ENCODE measurements at regions not wholly inside any gene's neighbourhood (a gene's known extent, or its start where the extent isn't known, plus 50 kb on each side); places are given as distances from the start of the nearest gene placed in this dataset.
"Not testable (repeated sequence)": the region's sequence is repeated elsewhere in the genome, so short reads cannot be mapped to it uniquely, and the experiment has no call there.

- ChIA-PET RAD21 (ENCODE audit: low non-redundant PET in 1 of 2, low total read pairs in 2 of 2, uncharacterized antibody in 2 of 2, unreplicated experiment in 2 of 2) (no interaction called here), CTCF (no interaction called here), POLR2A (no interaction called here)
- no peaks in the 10 kb centered on the region for H3K9me3 ChIP-seq (ENCODE audit: control insufficient read depth in 1 of 2, insufficient read depth in 1 of 2, low read depth in 1 of 2, low read length in 2 of 2)
- H3K9ac ChIP-seq (ENCODE audit: low read length), result no peak overlapping the region
- TF ChIP-seq ZFX (IDR thresholded peaks at IDR 0.05), result no peak
- TF ChIP-seq FOSL1 (IDR thresholded peaks at IDR 0.05; ENCODE audit: low read depth), result no peak
- TF ChIP-seq JUND (IDR thresholded peaks at IDR 0.05), result no peak
- no peak for TF ChIP-seq SP1 (IDR thresholded peaks at IDR 0.05; ENCODE audit: low read depth)
- no peak for TF ChIP-seq EZH2 (IDR thresholded peaks at IDR 0.05)
- no peak for DNase-seq (ENCODE audit: low read depth, low spot score)
- BruUV-seq (replicated peaks), result no TSS peak
- ATAC-seq, result no peak
- no peaks in the 10 kb centered on the region for H3K4me1 ChIP-seq (ENCODE audit: control insufficient read depth in 1 of 2, insufficient read depth in 2 of 2, low read length in 2 of 2)
- H3K27ac ChIP-seq (ENCODE audit: low read depth, low read length), result no peak overlapping the region
- no peaks in the 10 kb centered on the region for H4K20me1 ChIP-seq (ENCODE audit: insufficient read depth)
- intact Hi-C loops (cut with micrococcal nuclease), result no loop called here
- no peaks in the 10 kb centered on the region for H3K9me2 ChIP-seq (ENCODE audit: insufficient read depth)
- no peak overlapping the region for H3K4me3 ChIP-seq (replicated peaks in 1 of 2; ENCODE audit: low read depth in 1 of 2, low read length in 2 of 2)
- H3K4me2 ChIP-seq (ENCODE audit: low read length), result no peak overlapping the region
- no peaks in the 10 kb centered on the region for H3K36me3 ChIP-seq (ENCODE audit: control insufficient read depth in 1 of 2, insufficient read depth in 2 of 2, low read length in 2 of 2)
- H3K79me2 ChIP-seq (ENCODE audit: insufficient read depth, low read length), result no peaks in the 10 kb centered on the region
- H3K27me3 ChIP-seq (ENCODE audit: insufficient read depth, low read length), result no peaks in the 10 kb centered on the region
- no peak overlapping the region for H2AFZ ChIP-seq (ENCODE audit: low read depth, low read length, poor library complexity, severe bottlenecking)
Observed at GRCh38 chr2:241984658-241985057, 115.1 kb downstream of the RTP5 start.

- POLR2A ChIA-PET, result not testable (repeated sequence)
Observed at GRCh38 chr2:241985161-241985985, 115.8 kb downstream of the RTP5 start.

More at GRCh38 chr2:241985161-241985985, 115.8 kb downstream of the RTP5 start:
- H3K79me2 ChIP-seq (ENCODE audit: insufficient read depth, low read length); H3K4me1 ChIP-seq (ENCODE audit: control insufficient read depth in 1 of 2, insufficient read depth in 2 of 2, low read length in 2 of 2); H2AFZ ChIP-seq (ENCODE audit: low read depth, low read length, poor library complexity, severe bottlenecking); CTCF ChIA-PET; H3K9ac ChIP-seq (ENCODE audit: low read length); H3K9me2 ChIP-seq (ENCODE audit: insufficient read depth); RAD21 ChIA-PET (ENCODE audit: low non-redundant PET in 1 of 2, low total read pairs in 2 of 2, uncharacterized antibody in 2 of 2, unreplicated experiment in 2 of 2); H3K4me2 ChIP-seq (ENCODE audit: low read length); intact Hi-C loops (cut with micrococcal nuclease); DNase-seq (ENCODE audit: low read depth, low spot score); BruUV-seq (replicated peaks); ATAC-seq; H3K4me3 ChIP-seq (replicated peaks in 1 of 2; ENCODE audit: low read depth in 1 of 2, low read length in 2 of 2); H3K36me3 ChIP-seq (ENCODE audit: control insufficient read depth in 1 of 2, insufficient read depth in 2 of 2, low read length in 2 of 2); H4K20me1 ChIP-seq (ENCODE audit: insufficient read depth); H3K27me3 ChIP-seq (ENCODE audit: insufficient read depth, low read length); H3K27ac ChIP-seq (ENCODE audit: low read depth, low read length); H3K9me3 ChIP-seq (ENCODE audit: control insufficient read depth in 1 of 2, insufficient read depth in 1 of 2, low read depth in 1 of 2, low read length in 2 of 2): not testable (repeated sequence)
